ENCODE measurements at regions not wholly inside any gene's neighbourhood (a gene's known extent, or its start where the extent isn't known, plus 50 kb on each side); places are given as distances from the start of the nearest gene placed in this dataset.

- Histone ChIP-seq H3K27me3 (ENCODE audit: control insufficient read depth in 1 of 2, insufficient read depth in 2 of 2, low read length in 2 of 2) (peaks cover 0 to 3% of the 10 kb centered on the region in 2 donors), H3K9me3 (ENCODE audit: control insufficient read depth in 2 of 2, low read length in 2 of 2) (no peaks in the 10 kb centered on the region), H3K4me3 (ENCODE audit: low read length in 2 of 2) (no peak overlapping the region), H3K9ac (ENCODE audit: low read length in 2 of 2) (no peak overlapping the region), H3K4me1 (ENCODE audit: control insufficient read depth, insufficient read depth, low read length) (peaks cover 2% of the 10 kb centered on the region), H3K36me3 (ENCODE audit: control insufficient read depth in 2 of 2, insufficient read depth in 2 of 2, low read length in 2 of 2) (no peaks in the 10 kb centered on the region), H3K27ac (ENCODE audit: low read length) (no peak overlapping the region)
Measured at GRCh38 chr22:48368975-48369525, 1458.6 kb downstream of the BRD1 start.

DNA sequence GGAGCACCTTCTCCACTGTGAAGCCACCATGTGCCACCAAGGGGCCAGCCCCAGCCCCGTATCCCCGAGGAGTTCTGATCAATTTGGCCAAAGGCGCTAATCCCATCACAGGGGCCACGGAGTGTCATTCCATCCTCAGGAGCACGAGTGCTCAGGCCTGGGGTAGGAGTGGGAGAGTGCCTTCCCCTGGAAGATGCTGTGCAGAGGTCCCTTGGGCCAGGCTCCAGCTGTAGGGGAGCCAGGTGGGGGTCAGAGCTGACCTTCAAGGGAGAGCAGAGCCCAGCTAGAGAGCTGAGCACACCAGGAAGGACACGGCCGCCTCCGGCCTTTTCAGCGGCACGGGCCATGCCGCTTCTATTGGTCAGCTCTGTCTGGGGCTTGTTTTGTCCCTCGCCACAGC, 1459.9 kb downstream of the BRD1 start:
- Histone ChIP-seq H3K4me3 (ENCODE audit: low read length in 2 of 2) (no peak overlapping the region), H3K36me3 (ENCODE audit: control insufficient read depth in 2 of 2, insufficient read depth in 2 of 2, low read length in 2 of 2) (no peaks in the 10 kb centered on the region), H3K27ac (ENCODE audit: low read length) (no peak overlapping the region), H3K9ac (ENCODE audit: low read length in 2 of 2) (no peak overlapping the region), H3K4me1 (ENCODE audit: control insufficient read depth, insufficient read depth, low read length) (peaks cover 2% of the 10 kb centered on the region), H3K9me3 (ENCODE audit: control insufficient read depth in 2 of 2, low read length in 2 of 2) (no peaks in the 10 kb centered on the region), H3K27me3 (ENCODE audit: control insufficient read depth in 1 of 2, insufficient read depth in 2 of 2, low read length in 2 of 2) (peaks cover 0 to 3% of the 10 kb centered on the region in 2 donors)

GRCh38 chr22:48366591-48366990, 1461.1 kb downstream of the BRD1 start:
- Histone ChIP-seq H3K36me3 (ENCODE audit: control insufficient read depth in 2 of 2, insufficient read depth in 2 of 2, low read length in 2 of 2) (no peaks in the 10 kb centered on the region), H3K4me1 (ENCODE audit: control insufficient read depth, insufficient read depth, low read length) (peaks cover 2% of the 10 kb centered on the region), H3K9ac (ENCODE audit: low read length in 2 of 2) (no peak overlapping the region), H3K27ac (ENCODE audit: low read length) (no peak overlapping the region), H3K4me3 (ENCODE audit: low read length in 2 of 2) (no peak overlapping the region), H3K9me3 (ENCODE audit: control insufficient read depth in 2 of 2, low read length in 2 of 2) (no peaks in the 10 kb centered on the region), H3K27me3 (ENCODE audit: control insufficient read depth in 1 of 2, insufficient read depth in 2 of 2, low read length in 2 of 2) (peaks cover 0 to 3% of the 10 kb centered on the region in 2 donors)

DNA sequence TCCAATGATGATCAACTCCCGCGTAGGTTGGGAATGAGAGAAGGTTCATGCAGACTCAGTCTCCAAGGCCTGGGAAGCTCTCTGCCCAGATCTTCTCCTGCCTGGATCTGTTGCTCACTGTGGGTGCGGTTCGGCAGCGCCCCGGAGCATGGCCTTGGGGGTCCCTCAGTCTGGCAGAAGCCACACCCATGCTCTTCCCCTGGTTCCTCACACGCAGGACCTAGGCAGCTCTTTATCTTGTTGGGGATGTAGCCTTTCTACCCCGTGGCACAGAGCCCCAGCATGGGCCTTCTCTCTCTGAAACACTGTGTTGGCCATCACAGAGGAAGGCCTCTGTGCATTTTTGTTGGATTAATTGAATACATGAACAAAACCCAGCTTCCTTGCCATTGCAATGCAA, 1461.6 kb downstream of the BRD1 start:
- Histone ChIP-seq H3K36me3 (ENCODE audit: control insufficient read depth in 2 of 2, insufficient read depth in 2 of 2, low read length in 2 of 2) (no peaks in the 10 kb centered on the region), H3K27ac (ENCODE audit: low read length) (no peak overlapping the region), H3K27me3 (ENCODE audit: control insufficient read depth in 1 of 2, insufficient read depth in 2 of 2, low read length in 2 of 2) (peaks cover 0 to 3% of the 10 kb centered on the region in 2 donors), H3K9ac (ENCODE audit: low read length in 2 of 2) (no peak overlapping the region), H3K4me1 (ENCODE audit: control insufficient read depth, insufficient read depth, low read length) (peaks cover 2% of the 10 kb centered on the region), H3K4me3 (ENCODE audit: low read length in 2 of 2) (no peak overlapping the region), H3K9me3 (ENCODE audit: control insufficient read depth in 2 of 2, low read length in 2 of 2) (no peaks in the 10 kb centered on the region)

DNA sequence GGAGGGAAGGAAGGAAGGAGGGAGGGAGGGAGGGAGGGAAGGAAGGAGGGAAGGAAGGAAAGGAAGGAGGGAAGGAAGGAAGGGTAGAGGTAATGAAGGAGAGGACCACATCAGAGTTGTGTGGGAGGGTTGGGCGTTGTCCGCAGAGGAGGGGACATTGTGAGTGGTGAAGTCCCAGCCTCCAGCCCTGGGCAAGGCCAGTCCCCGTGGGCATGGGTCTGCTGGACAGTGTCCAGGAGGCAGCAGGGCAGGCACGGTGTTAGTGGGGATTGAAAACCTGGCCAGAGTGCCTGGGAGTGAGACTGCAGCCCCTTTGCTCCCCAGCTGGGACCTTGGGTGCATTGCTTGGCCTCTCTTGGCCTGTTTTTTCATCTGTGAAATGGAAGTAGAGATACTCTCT, 1462.3 kb downstream of the BRD1 start:
- no peaks in the 10 kb centered on the region for H3K9me3 ChIP-seq (ENCODE audit: control insufficient read depth in 2 of 2, low read length in 2 of 2)
- H3K27ac ChIP-seq (ENCODE audit: low read length), result no peak overlapping the region
- peaks cover 2% of the 10 kb centered on the region for H3K4me1 ChIP-seq (ENCODE audit: control insufficient read depth, insufficient read depth, low read length)
- no peaks in the 10 kb centered on the region for H3K36me3 ChIP-seq (ENCODE audit: control insufficient read depth in 2 of 2, insufficient read depth in 2 of 2, low read length in 2 of 2)
- no peak overlapping the region for H3K9ac ChIP-seq (ENCODE audit: low read length in 2 of 2)
- peaks cover 0 to 2% of the 10 kb centered on the region in 2 donors for H3K27me3 ChIP-seq (ENCODE audit: control insufficient read depth in 1 of 2, insufficient read depth in 2 of 2, low read length in 2 of 2)
- no peak overlapping the region for H3K4me3 ChIP-seq (ENCODE audit: low read length in 2 of 2)

DNA sequence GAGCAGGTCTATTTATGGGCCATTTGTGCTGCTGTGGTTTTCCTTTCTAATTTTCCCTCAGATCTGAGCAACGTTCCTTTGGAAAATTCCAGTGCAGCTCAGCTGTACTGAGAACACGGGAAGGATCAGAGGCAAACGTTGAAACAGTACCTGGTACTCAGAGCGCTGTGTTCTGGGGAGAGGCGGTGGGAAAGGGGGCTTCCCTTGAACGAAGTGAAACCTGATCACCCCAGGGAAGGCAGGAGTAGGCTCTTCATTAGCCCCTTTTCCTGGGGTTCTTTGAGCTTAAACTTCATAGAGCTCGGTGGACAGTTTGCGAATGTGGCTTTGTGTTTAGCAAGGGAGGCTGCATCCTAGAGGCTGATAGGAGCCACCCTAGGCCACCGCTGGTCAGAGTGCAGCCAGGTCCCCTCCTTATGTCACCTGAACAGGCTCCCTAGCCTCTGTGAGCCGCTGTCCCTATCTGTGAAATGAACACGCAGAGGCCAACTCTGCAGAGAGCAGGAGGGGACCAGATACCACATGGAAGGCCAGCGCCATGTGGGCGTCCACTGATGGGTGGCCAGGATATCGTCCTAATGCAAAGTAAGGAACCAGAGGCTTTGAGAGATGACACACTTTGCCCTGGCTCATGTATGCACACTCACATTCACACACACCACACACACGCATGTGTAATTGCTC, 1464.8 kb downstream of the BRD1 start:
- H3K4me3 ChIP-seq (ENCODE audit: low read length in 2 of 2), result no peak overlapping the region
- no peaks in the 10 kb centered on the region for H3K36me3 ChIP-seq (ENCODE audit: control insufficient read depth in 2 of 2, insufficient read depth in 2 of 2, low read length in 2 of 2)
- H3K27me3 ChIP-seq (ENCODE audit: control insufficient read depth in 1 of 2, insufficient read depth in 2 of 2, low read length in 2 of 2), result peaks cover 3% of the 10 kb centered on the region in 2 donors
- no peak overlapping the region for H3K9ac ChIP-seq (ENCODE audit: low read length in 2 of 2)
- no peaks in the 10 kb centered on the region for H3K9me3 ChIP-seq (ENCODE audit: control insufficient read depth in 2 of 2, low read length in 2 of 2)
- H3K4me1 ChIP-seq (ENCODE audit: control insufficient read depth, insufficient read depth, low read length), result no peaks in the 10 kb centered on the region
- H3K27ac ChIP-seq (ENCODE audit: low read length), result no peak overlapping the region

GRCh38 chr22:48361099-48361639, 1466.5 kb downstream of the BRD1 start:
- Histone ChIP-seq H3K9me3 (ENCODE audit: control insufficient read depth in 2 of 2, low read length in 2 of 2) (no peaks in the 10 kb centered on the region), H3K27ac (ENCODE audit: low read length) (no peak overlapping the region), H3K27me3 (ENCODE audit: control insufficient read depth in 1 of 2, insufficient read depth in 2 of 2, low read length in 2 of 2) (peaks cover 3 to 11% of the 10 kb centered on the region in 2 donors), H3K4me3 (ENCODE audit: low read length in 2 of 2) (no peak overlapping the region), H3K4me1 (ENCODE audit: control insufficient read depth, insufficient read depth, low read length) (no peaks in the 10 kb centered on the region), H3K9ac (ENCODE audit: low read length in 2 of 2) (no peak overlapping the region), H3K36me3 (ENCODE audit: control insufficient read depth in 2 of 2, insufficient read depth in 2 of 2, low read length in 2 of 2) (no peaks in the 10 kb centered on the region)

DNA sequence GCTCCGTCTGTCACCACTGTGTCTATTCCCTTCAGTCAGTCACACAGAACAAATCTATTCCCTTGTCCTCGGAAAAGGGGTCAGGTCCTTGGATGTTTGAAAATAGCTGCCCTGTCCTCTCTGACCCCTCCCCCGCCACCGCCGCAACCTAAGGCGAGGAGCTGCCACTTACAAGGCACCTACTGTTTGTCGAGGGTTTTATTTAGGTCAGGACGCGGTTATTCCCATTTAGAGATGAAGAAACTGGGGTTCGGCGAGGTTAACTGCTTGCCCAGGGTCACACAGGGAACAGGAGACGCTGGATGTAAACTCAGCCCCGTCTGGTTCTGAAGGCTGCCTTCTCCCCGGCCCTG, 1468.1 kb downstream of the BRD1 start:
- H3K27me3 ChIP-seq (ENCODE audit: control insufficient read depth in 1 of 2, insufficient read depth in 2 of 2, low read length in 2 of 2), result peaks cover 3 to 11% of the 10 kb centered on the region in 2 donors

GRCh38 chr22:48358886-48359612, 1468.6 kb downstream of the BRD1 start:
- no peak overlapping the region for H3K9ac ChIP-seq (ENCODE audit: low read length in 2 of 2)
- H3K27me3 ChIP-seq (ENCODE audit: control insufficient read depth in 1 of 2, insufficient read depth in 2 of 2, low read length in 2 of 2), result peaks cover 3 to 11% of the 10 kb centered on the region in 2 donors
- no peaks in the 10 kb centered on the region for H3K4me1 ChIP-seq (ENCODE audit: control insufficient read depth, insufficient read depth, low read length)

More for the DNA sequence above, 1468.1 kb downstream of the BRD1 start:
- Histone ChIP-seq H3K9me3 (ENCODE audit: control insufficient read depth in 2 of 2, low read length in 2 of 2) (no peaks in the 10 kb centered on the region), H3K4me1 (ENCODE audit: control insufficient read depth, insufficient read depth, low read length) (no peaks in the 10 kb centered on the region), H3K9ac (ENCODE audit: low read length in 2 of 2) (no peak overlapping the region), H3K27ac (ENCODE audit: low read length) (no peak overlapping the region), H3K36me3 (ENCODE audit: control insufficient read depth in 2 of 2, insufficient read depth in 2 of 2, low read length in 2 of 2) (no peaks in the 10 kb centered on the region), H3K4me3 (ENCODE audit: low read length in 2 of 2) (no peak overlapping the region)

DNA sequence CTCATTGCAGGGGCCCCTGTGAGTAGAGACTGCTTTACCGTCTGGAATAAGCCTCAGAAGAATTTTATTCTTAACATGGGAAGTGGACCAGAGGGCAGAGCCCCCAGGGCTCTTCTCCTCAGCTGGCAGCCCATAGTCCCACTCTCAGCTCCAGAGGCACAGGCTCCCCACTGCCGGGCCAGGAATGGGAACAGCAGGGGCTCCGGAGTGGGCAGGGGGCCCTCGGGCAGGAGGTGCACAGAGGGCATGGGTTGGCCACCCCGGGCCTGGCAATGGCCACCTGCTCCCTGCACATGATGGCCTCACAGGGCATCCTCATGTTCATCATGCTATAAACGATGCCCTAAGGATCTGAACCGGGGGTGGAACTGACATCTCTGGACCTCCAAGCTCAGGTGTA, 1469.7 kb downstream of the BRD1 start:
- no peak overlapping the region for H3K4me3 ChIP-seq (ENCODE audit: low read length in 2 of 2)
- no peak overlapping the region for H3K9ac ChIP-seq (ENCODE audit: low read length in 2 of 2)

More at GRCh38 chr22:48358886-48359612, 1468.6 kb downstream of the BRD1 start:
- no peaks in the 10 kb centered on the region for H3K36me3 ChIP-seq (ENCODE audit: control insufficient read depth in 2 of 2, insufficient read depth in 2 of 2, low read length in 2 of 2)
- no peak overlapping the region for H3K27ac ChIP-seq (ENCODE audit: low read length)
- no peaks in the 10 kb centered on the region for H3K9me3 ChIP-seq (ENCODE audit: control insufficient read depth in 2 of 2, low read length in 2 of 2)
- H3K4me3 ChIP-seq (ENCODE audit: low read length in 2 of 2), result no peak overlapping the region

More for the DNA sequence above, 1469.7 kb downstream of the BRD1 start:
- H3K27me3 ChIP-seq (ENCODE audit: control insufficient read depth in 1 of 2, insufficient read depth in 2 of 2, low read length in 2 of 2), result peaks cover 3 to 11% of the 10 kb centered on the region in 2 donors
- H3K4me1 ChIP-seq (ENCODE audit: control insufficient read depth, insufficient read depth, low read length), result no peaks in the 10 kb centered on the region
- no peaks in the 10 kb centered on the region for H3K9me3 ChIP-seq (ENCODE audit: control insufficient read depth in 2 of 2, low read length in 2 of 2)
- H3K27ac ChIP-seq (ENCODE audit: low read length), result no peak overlapping the region
- H3K36me3 ChIP-seq (ENCODE audit: control insufficient read depth in 2 of 2, insufficient read depth in 2 of 2, low read length in 2 of 2), result no peaks in the 10 kb centered on the region

Measured in stomach smooth muscle (tissue), 2 donors.